ENCODE measurements at regions not wholly inside any gene's neighbourhood (a gene's known extent, or its start where the extent isn't known, plus 50 kb on each side); places are given as distances from the start of the nearest gene placed in this dataset.

GRCh38 chr3:153410517-153410916, 248.5 kb downstream of the RAP2B start:
- TF ChIP-seq CTCF (IDR thresholded peaks at IDR 0.05; ENCODE audit: low read depth, low read length) (no peak), EZH2phosphoT487 (IDR thresholded peaks at IDR 0.05; ENCODE audit: low read depth) (no peak)
